ENCODE measurements at regions not wholly inside any gene's neighbourhood (a gene's known extent, or its start where the extent isn't known, plus 50 kb on each side); places are given as distances from the start of the nearest gene placed in this dataset.
A peak's percentile ranks its signal among the peaks of the same experiment; 100 is the strongest.

DNA sequence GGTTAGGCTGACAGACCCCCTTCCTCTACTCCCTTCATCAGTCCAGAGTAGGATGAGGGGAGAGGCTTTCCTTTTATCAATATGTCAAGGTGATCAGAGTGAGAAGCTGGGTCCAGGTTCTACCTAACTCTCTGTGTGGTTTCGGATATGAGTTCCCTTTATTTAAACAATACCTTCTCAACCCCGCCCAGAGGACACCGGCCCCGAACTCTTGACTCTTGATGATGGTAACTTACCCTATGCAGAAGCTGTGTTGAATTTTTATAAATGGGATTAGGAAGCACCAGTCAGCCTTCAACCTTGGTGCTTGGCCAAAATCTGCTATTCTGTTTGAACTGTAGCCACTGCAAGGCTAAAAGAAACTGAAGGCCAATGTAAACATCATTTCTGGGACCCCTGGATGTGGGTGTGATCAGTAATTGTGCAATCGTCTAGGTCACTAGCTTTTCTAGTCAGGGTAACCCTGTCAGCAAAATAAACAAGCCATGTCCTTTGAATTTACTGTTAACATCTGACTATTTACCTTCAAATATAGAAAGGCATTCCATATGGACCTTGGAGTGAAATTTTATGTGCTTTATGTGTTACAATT is 398.3 kb downstream of the SEC16B start (continued):
- peak in 1 of 2 experiments; percentile 73; a peak in 2 of 4 replicates for TF ChIP-seq KLF16 (CRISPR knock-in tag; IDR thresholded peaks at IDR 0.05)
- no peak for TF ChIP-seq SOX6 (IDR thresholded peaks at IDR 0.05)
- peak; percentile 95 for TF ChIP-seq SOX6 (CRISPR knock-in tag; IDR thresholded peaks at IDR 0.05)
- TF ChIP-seq, protein P1, sequence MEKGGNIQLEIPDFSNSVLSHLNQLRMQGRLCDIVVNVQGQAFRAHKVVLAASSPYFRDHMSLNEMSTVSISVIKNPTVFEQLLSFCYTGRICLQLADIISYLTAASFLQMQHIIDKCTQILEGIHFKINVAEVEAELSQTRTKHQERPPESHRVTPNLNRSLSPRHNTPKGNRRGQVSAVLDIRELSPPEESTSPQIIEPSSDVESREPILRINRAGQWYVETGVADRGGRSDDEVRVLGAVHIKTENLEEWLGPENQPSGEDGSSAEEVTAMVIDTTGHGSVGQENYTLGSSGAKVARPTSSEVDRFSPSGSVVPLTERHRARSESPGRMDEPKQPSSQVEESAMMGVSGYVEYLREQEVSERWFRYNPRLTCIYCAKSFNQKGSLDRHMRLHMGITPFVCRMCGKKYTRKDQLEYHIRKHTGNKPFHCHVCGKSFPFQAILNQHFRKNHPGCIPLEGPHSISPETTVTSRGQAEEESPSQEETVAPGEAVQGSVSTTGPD (CRISPR knock-in tag; IDR thresholded peaks at IDR 0.05): peak; percentile 79
- TF ChIP-seq SALL1 (CRISPR knock-in tag; IDR thresholded peaks at IDR 0.05): peak; percentile 93
- peak; percentile 53; the same call in 1 of the 2 replicates for TF ChIP-seq YEATS4 (CRISPR knock-in tag; IDR thresholded peaks at IDR 0.05; ENCODE audit: borderline replicate concordance)
- TF ChIP-seq, protein P2, sequence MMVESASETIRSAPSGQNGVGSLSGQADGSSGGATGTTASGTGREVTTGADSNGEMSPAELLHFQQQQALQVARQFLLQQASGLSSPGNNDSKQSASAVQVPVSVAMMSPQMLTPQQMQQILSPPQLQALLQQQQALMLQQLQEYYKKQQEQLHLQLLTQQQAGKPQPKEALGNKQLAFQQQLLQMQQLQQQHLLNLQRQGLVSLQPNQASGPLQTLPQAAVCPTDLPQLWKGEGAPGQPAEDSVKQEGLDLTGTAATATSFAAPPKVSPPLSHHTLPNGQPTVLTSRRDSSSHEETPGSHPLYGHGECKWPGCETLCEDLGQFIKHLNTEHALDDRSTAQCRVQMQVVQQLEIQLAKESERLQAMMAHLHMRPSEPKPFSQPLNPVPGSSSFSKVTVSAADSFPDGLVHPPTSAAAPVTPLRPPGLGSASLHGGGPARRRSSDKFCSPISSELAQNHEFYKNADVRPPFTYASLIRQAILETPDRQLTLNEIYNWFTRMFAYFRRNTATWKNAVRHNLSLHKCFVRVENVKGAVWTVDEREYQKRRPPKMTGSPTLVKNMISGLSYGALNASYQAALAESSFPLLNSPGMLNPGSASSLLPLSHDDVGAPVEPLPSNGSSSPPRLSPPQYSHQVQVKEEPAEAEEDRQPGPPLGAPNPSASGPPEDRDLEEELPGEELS (CRISPR knock-in tag; IDR thresholded peaks at IDR 0.05): peak; percentile 92
- TF ChIP-seq BRCA1 (CRISPR knock-in tag; IDR thresholded peaks at IDR 0.05): peak; percentile 67; the same call in 1 of the 2 replicates
- TF ChIP-seq TEAD3 (CRISPR knock-in tag; optimal IDR thresholded peaks at IDR 0.05; ENCODE audit: borderline replicate concordance): peak; percentile 67
- 0 out of 2 replicates have a peak, but pooled peaks have one; percentile 30 for TF ChIP-seq ZNF431 (CRISPR knock-in tag; IDR thresholded peaks at IDR 0.05; ENCODE audit: borderline replicate concordance, low read depth)
- no peak for TF ChIP-seq ZNF121 (CRISPR knock-in tag; IDR thresholded peaks at IDR 0.05)
- no peak for TF ChIP-seq ZNF441 (CRISPR knock-in tag; IDR thresholded peaks at IDR 0.05; ENCODE audit: borderline replicate concordance)
- peak; percentile 77 for TF ChIP-seq ZNF614 (CRISPR knock-in tag; IDR thresholded peaks at IDR 0.05; ENCODE audit: borderline replicate concordance)
- peak; percentile 85; the same call in 1 of the 2 replicates for TF ChIP-seq HOXA5 (CRISPR knock-in tag; IDR thresholded peaks at IDR 0.05)
- TF ChIP-seq CEBPG (CRISPR knock-in tag; IDR thresholded peaks at IDR 0.05): peak; percentile 92
- no peak for TF ChIP-seq AGO1 (IDR thresholded peaks at IDR 0.05; ENCODE audit: low read depth, low read length, poor library complexity, severe bottlenecking)
- TF ChIP-seq HOXD1 (CRISPR knock-in tag; IDR thresholded peaks at IDR 0.05): peak; percentile 86
- TF ChIP-seq FOXA1 (IDR thresholded peaks at IDR 0.05): peak; percentile 53; the same call in 1 of the 2 replicates
- peak; percentile 91 for TF ChIP-seq FOXA1 (CRISPR knock-in tag; IDR thresholded peaks at IDR 0.05)
- TF ChIP-seq ZFP37 (CRISPR knock-in tag; IDR thresholded peaks at IDR 0.05; ENCODE audit: borderline replicate concordance): 0 out of 2 replicates have a peak, but pooled peaks have one; percentile 37
- 0 out of 2 replicates have a peak, but pooled peaks have one; percentile 45 for TF ChIP-seq RFXAP (CRISPR knock-in tag; IDR thresholded peaks at IDR 0.05; ENCODE audit: borderline replicate concordance)
- no peak for TF ChIP-seq NRL (CRISPR knock-in tag; IDR thresholded peaks at IDR 0.05; ENCODE audit: borderline replicate concordance)
- TF ChIP-seq, protein P3, sequence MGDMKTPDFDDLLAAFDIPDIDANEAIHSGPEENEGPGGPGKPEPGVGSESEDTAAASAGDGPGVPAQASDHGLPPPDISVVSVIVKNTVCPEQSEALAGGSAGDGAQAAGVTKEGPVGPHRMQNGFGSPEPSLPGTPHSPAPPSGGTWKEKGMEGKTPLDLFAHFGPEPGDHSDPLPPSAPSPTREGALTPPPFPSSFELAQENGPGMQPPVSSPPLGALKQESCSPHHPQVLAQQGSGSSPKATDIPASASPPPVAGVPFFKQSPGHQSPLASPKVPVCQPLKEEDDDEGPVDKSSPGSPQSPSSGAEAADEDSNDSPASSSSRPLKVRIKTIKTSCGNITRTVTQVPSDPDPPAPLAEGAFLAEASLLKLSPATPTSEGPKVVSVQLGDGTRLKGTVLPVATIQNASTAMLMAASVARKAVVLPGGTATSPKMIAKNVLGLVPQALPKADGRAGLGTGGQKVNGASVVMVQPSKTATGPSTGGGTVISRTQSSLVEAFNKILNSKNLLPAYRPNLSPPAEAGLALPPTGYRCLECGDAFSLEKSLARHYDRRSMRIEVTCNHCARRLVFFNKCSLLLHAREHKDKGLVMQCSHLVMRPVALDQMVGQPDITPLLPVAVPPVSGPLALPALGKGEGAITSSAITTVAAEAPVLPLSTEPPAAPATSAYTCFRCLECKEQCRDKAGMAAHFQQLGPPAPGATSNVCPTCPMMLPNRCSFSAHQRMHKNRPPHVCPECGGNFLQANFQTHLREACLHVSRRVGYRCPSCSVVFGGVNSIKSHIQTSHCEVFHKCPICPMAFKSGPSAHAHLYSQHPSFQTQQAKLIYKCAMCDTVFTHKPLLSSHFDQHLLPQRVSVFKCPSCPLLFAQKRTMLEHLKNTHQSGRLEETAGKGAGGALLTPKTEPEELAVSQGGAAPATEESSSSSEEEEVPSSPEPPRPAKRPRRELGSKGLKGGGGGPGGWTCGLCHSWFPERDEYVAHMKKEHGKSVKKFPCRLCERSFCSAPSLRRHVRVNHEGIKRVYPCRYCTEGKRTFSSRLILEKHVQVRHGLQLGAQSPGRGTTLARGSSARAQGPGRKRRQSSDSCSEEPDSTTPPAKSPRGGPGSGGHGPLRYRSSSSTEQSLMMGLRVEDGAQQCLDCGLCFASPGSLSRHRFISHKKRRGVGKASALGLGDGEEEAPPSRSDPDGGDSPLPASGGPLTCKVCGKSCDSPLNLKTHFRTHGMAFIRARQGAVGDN (CRISPR knock-in tag; IDR thresholded peaks at IDR 0.05): no peak
- peak; percentile 79 for TF ChIP-seq RXRB (CRISPR knock-in tag; IDR thresholded peaks at IDR 0.05; ENCODE audit: borderline replicate concordance)
- 0 out of 2 replicates have a peak, but pooled peaks have one; percentile 47 for TF ChIP-seq ZMAT3 (CRISPR knock-in tag; conservative IDR thresholded peaks at IDR 0.05)

All from HepG2 (cell line).